ENCODE measurements at regions not wholly inside any gene's neighbourhood (a gene's known extent, or its start where the extent isn't known, plus 50 kb on each side); places are given as distances from the start of the nearest gene placed in this dataset.
"Not testable (repeated sequence)": the region's sequence is repeated elsewhere in the genome, so short reads cannot be mapped to it uniquely, and the experiment has no call there.

- TF ChIP-seq POLR2A (IDR thresholded peaks at IDR 0.05; ENCODE audit: low read length); GATA1 (IDR thresholded peaks at IDR 0.05; ENCODE audit: low read depth, low read length): not testable (repeated sequence)
These were observed 292.0 kb upstream of the PLGLB2 start for GRCh38 chr2:87455854-87456249.
